HG02884 (cell line): ENCODE measurements at regions not wholly inside any gene's neighbourhood (a gene's known extent, or its start where the extent isn't known, plus 50 kb on each side); places are given as distances from the start of the nearest gene placed in this dataset.

Source experiments
- ATAC-seq: cut with Tn5 transposase; IDR thresholded peaks from one replicate; pipeline ENCODE4 v1.9.1; 2021; ENCODE audit warnings: mild to moderate bottlenecking, moderate library complexity; ENCODE audit not compliant: unreplicated experiment

DNA sequence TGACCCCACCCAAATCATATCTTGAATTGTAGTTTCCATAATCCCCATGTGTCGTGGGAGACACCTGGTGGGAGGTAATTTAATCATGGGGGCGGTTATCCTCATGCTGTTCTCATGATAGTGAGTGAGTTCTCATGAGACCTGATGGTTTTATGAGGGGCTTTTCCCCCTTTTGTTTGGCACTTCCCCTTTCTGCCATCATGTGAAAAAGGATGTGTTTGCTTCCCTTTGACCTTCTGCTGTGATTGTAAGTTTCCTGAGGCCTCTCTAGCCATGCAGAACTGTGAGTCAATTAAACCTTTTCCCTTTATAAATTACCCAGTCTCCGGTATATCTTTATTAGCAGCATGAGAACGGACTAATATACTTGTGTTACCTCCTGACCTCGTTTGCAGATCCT lies 156.6 kb upstream of the MTNR1B start:
- no peak for ATAC-seq

DNA sequence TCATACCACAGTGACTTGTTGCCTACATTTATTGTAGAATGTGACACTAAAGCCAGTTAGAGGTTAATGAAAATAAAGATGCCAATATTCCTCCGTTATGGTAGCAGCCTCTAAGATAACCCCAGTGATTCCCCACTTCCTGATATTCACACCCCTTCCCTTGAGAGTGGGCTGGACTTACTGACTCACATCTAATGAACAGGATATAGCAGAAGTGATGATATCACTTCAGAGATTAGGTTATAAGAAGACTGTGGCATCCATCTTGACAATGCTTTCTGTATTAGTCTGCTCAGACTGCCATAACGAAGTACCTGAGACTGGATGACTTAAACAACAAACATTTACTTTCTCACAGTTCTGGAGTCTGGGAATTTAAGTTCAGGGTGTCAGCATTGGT lies 149.6 kb upstream of the MTNR1B start:
- ATAC-seq: no peak

DNA sequence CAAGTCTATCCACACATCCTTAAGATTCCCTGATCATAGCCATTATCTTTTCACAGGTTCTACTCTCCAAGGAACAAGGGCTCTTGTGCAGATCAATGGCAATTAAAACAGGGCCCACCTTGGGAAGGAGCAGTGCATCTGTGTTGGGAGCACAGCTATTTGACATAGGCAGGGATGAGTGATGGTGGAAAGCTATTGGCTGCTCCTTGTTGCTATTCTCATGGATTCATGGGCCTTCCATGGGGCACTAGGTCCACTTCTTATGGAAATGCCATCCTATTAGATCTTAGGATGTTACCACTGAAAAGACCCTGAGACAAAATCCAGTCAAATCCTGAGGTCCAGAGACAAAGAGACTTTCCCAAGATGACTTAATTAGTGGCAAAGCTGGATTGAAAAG lies 148.6 kb upstream of the MTNR1B start:
- no peak for ATAC-seq

DNA sequence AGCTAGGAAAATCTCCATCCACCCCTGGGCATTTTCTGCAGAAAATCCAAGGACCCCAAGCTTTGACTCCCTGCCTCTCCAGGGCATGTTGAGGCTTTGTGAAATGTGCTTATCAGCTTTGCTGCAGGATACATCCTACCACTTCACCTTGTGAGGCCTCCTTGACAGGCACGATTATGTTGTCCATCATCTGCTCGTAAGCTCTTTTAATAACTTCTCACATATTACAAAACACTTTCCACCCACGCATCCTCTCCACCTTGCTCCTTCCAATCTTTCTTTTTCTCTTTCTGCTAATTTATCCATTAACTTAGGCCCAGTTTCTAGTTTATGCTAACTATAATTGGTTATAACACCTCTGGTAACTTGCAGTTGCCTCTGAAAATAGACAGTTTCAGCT lies 147.0 kb upstream of the MTNR1B start:
- no peak for ATAC-seq

DNA sequence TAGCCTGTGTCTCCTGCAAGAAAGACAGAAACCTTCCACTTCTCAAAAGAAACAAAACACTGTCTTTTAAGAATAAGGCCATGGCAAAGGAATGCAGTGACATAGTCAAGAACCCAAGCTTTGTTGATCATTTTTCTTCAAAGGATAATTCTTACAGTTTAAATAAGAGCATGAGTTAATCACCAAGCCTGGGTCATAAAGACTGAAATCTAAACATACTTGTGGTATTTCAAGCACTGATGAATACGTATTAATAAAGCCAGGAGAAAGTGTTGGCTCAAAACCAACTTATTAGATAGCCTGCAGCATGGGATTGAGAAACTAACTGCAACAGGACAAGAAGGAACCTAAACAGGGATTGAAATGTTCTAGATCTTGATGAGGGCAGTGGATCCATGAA lies 143.3 kb upstream of the MTNR1B start:
- no peak for ATAC-seq

DNA sequence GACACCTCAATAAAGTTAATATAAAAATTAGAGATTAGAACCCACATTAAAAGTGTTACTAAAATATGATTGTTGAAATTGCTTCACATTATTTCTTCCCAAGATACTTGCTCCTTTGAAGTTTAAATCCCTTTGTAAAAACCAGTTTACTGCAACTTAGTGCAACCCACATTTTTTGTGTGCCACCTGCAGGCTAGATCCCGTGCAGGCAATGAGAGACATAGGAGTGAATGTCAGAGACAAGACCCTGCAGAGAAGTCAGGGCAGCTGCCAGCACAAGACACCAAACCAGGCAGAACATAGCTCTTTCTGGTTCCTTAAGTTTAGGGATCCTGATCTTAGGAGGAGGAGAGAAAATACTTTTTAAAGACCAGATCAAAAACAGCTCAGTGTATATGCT lies 142.8 kb upstream of the MTNR1B start:
- ATAC-seq: no peak

DNA sequence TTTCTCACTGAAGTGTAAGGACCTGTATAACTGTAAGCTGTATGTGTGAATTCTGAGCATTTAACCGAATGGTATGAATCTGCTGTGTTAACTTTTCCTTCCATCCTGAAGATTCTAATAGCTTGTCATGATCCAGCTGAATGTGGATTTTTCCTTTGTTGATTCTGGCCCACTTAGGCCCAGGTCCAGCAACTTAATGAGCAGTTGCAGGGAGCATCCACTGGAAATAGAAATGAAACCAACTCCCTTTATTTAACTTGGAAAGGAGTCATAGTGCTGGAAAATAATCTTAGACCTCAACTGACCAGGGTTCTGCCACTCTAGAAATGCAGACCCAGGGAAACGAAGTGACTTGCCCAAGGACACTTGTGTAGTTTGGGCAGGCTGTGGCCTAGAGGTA lies 142.3 kb upstream of the MTNR1B start:
- no peak for ATAC-seq

DNA sequence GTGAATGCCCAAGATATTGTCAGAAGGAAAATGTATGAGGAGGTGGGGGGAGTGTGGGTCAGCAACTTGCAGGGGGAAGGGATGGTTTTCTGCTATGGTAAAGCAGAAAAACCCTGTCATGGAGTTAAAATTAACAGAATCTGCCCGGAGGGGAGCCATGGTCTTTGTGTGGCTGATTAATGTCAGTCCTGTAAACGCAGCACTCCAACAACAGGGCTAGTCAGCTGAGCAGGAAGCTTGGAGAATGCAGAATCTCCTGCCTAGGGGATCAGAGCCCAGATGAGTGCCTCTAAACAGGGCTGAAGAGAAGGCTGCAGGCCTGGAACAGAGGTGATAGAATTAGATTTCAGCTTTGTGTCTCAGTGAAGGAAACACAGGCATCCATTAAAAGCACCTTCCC lies 140.9 kb upstream of the MTNR1B start:
- ATAC-seq: no peak

DNA sequence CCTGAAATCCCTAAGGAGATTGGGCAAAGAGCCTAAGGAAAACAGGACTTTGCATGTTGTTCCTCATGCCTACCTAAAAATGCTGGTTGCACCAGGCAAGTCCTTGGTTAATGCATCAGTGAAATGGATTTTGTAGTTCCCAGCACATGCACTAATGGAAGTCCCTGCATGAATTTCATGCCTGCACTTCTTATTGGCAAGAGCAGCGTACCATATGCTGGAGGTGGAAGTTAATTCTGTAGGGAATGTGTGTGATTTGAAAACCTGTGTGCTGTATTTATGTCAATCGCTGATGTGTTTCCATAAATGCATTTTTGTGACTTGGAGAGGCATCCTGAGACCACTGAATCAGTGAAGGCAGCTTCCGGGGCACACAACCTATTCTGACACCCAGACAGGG lies 140.3 kb upstream of the MTNR1B start:
- no peak for ATAC-seq

DNA sequence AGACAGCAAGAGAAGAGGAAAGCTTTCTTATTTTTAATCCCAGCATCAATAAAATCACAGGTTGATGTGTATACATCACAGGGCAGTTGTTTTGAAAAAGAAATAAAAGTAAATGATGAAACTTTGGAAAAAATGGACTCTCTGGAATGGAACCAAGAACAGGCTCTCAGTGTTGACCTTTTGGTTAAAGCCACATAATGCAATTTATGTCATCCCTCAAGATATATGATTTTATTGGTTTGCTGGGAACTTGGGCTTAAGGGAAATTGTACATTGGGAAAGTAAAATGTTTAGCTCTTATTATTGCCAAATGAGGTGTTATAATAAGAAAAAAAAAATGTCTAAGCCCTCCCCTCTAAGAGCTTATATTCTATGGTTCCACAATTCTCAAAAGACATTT lies 139.8 kb upstream of the MTNR1B start:
- no peak for ATAC-seq

DNA sequence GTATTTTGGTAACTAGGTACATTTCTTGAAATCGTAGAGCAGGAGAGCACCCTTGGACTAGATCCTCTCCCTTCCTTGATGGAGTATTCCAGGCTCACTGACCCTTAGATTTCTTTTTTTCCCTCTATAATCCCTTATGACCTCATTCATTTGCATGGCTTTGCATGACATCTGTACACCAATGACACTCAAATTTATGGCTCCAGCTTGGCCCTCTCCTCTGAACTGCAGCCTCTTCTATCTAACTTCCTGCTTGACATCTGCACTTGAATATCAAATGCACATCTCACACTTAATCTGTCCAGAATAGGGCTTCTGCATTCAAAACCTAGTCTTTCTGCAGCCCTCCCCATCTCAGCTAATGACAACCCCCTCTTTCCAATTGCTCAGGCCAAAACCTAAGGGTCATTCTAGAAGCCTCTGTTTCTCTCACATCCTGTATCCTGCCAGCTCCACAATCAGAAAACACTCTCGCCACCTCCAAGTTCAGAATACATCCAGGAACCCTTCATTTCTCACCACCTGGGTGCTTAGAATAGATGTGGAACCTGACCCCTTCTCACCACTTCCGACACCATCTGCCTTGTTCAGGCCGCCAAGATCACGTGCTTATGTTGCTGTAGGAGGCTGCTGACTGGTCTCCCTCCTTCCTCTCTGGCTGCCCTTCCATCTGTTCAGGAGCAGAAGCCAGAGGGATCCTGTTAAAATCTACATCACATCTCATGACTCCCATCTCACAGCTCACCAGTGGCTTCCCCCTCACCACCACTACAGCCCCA lies 138.9 kb upstream of the MTNR1B start:
- ATAC-seq: peak; percentile 73

DNA sequence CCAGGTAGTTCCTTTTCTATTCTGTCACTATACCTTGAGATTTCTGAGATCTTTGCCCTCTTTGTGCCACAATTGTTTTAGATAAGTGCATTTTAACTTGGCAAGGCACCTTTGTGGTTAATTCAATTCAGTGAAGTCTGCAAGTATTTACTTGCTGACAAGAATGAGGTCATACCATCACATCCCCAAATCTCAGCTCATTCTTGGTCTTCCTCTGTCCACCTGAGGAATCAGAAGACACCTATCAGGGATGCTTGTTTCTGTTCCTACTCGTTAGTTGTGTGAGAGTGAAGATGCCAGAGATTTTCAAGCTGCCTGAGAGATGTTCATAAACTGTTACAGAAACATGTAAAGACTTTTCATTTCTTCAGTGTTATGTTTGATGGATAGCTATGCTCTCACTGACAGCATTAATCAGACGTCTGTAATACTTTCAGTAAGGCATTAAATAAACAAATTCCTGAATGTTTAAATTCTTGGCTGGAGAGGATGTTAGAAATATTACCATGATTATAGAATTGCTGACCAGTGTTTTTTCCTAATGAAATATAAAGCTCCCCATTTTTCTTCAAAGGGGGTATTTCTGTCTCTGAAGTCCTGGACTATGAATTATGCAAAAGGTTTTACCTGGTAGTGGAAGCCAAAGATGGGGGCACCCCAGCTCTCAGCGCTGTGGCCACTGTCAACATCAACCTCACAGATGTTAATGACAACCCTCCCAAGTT lies 135.0 kb upstream of the MTNR1B start:
- ATAC-seq: no peak

DNA sequence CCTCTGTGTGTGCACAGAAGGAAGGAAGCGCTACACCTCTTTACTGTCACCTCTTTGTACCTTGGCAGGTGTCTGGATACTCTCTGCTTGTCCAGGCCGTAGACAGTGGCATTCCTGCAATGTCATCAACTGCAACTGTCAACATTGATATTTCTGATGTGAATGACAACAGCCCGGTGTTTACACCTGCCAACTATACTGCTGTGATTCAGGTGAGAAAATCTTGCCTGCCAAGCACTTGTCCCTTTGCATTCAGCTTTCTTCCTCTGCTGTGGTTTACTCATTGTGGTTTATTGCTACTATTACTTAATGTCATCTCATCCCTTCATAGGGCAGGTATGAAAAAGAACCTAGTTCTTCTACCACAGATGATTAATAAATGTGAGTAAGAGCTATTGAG lies 131.9 kb upstream of the MTNR1B start:
- ATAC-seq: no peak

DNA sequence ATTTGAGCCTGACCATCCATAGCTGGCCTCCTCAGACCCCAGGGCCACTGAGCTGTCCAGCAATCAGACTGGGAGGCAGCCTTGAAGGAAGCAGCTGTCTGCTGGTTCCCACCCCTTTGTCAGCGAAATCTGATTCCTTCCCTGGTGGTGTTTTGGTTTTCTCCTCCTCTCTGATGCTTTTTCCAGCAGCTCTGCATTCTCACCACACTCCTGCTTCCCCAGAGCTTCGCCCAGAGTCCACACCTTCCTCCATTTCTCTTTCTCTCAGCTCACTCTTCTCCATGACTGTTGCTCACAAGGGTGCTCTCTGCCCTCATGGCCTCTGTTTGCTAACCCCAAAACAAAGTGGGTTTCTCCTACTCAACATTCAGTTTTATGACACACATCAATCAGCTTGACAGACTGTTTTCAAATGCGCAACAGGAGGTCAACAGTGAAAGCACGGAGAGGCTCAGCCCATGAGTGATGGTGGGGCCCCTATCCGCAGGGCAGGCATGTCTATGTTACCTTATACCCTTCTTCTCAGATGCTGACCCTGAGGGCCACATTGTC lies 130.6 kb upstream of the MTNR1B start:
- no peak for ATAC-seq

DNA sequence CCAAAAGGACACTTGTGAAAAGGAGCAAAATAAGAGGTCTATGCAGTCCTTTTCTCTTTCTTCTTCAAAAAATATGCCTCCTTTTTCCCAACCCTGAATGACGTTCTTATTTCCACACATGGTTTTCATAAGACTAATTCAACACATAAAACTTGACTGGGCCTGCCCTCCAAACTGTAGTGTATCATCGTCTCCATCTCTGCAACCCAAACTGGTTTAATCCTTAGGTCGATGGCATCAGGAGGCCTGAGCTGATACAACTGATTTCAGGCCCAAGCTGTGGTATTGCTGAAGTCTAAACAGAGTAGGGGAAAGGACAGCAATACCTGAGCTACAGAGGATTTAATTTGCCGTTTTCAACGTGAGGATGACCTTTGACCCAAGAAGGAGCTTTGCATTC lies 130.0 kb upstream of the MTNR1B start:
- ATAC-seq: no peak

DNA sequence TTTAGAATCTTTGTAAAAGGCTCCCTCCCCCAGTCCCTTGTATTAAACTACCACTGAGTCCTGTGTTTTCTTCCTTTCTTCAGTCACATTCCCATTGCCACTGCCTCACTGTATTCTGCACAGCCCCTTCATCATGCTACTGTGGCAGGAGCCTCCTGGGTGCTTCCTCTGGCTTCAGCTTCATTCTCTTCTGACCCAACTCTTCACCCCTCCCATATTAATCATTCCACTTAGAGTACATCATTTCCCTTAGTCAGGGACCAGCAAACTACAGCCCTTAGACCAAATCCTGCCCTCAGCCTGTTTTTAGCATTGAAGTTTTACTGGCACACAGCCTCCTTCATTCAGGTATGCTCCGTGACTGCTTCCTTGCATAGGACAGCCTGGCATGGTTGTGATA lies 127.7 kb upstream of the MTNR1B start:
- ATAC-seq: no peak

DNA sequence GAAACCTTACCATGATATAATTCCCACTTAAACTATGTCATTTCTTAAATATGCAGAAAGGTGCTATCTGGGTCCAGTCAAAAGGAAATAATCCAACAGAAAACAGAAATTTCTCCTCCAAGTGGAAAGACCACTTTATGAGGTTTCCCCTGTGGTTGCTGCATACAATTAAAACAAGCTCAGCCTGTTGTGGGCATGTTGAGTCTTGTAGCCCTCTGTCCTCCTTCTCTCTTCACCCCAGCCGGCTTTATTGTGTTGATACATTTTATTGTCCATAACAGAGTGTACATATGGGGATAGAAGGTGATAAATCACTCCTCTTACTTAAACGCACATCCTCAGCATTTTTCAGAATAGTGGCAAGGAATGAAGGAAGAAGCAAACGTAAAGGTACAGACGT lies 126.0 kb upstream of the MTNR1B start:
- no peak for ATAC-seq

DNA sequence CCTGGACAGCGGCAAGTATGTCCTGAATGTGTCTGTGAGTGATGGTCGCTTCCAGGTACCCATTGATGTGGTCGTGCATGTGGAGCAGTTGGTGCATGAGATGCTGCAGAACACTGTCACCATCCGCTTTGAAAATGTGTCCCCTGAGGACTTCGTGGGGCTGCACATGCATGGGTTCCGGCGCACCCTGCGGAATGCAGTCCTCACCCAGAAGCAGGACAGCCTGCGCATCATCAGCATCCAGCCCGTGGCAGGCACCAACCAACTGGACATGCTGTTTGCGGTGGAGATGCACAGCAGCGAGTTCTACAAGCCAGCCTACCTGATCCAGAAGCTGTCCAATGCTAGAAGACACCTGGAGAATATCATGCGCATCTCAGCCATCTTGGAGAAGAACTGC lies 125.3 kb upstream of the MTNR1B start:
- no peak for ATAC-seq

DNA sequence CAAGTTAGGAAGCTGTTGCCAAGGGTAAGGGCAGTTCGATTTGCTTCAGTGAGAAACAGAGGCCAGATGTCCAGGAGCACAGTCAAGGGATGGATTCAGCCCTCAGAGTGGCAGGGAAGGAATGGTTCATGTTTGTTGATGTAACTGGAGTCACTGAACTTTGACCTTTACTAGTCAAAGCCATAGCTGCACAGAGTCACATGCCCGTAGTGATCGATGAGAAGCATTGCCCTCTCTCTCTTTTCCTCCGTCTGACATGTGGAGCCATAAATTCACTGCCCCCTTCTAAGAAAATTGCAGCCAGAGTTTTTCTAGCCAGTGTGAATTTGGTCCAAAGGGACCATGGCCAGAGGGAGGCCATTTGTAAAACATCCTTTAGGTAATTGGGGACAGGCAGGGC lies 124.1 kb upstream of the MTNR1B start:
- no peak for ATAC-seq

DNA sequence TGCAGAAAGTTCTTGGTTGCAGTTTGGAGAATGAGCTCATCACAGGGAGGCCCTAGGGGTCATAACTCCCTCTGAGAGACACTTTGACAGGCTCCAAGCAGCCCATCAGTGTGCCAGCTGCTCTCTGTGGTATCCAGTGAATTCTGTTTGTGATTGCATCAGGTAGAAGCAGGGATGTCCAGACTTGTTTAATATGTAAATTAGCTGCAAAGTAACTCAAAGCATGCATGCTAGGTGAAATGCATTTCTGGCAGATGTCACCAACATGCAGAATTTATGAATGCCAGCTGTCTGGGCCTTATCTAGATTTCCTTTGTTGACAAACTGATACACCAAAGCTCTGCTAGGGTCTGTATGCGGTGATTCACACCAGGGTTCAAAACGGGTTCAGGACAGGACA lies 123.6 kb upstream of the MTNR1B start:
- no peak for ATAC-seq

DNA sequence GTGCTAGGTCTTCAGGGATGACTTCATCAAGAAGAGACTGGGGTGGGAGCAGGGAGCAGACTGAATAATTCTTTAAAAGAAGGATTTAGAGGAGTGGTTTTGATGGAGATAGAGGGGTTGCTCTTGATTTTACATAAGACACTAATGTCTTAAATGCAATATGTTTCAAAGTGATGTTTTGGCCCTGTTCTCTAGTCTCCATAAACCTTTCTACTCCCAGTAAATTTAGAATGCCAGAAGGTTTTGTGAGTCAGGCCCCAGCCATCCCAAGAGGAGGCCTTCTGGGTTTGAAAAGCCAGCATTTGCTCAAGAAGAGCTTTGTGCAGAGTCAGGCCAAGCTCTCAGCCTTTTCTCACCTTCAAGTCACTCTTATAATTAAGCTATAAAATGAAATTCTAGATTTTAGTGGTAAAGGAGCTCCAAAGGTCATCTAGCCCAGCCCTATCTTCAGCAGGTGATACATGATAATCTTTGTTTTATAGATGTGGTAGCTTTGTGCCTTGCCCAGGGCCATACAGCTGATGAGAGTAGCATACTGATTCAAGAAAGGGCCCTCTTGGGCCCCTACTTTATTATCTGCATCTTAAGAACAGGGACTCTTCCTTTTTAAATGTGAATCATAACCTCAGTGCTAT lies 122.8 kb upstream of the MTNR1B start:
- ATAC-seq: no peak

DNA sequence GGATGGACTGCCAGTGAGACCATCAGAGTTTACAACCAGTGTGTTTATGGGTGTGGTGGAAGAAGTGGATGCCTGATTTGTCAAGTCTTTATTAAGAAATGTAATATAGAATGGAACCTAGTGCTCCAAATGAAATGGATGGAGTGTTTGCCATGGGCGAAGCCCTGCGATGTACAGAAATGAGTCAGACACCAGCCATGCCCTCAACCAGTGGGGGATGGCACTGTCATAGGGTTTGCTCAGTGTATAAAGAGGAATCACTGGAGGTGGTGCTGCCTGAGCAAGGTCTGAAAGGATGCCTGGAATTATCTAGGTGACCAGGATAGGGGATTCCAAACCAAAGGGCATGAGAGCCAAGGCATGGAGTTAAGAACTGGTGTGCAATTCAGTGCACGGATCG lies 120.9 kb upstream of the MTNR1B start:
- no peak for ATAC-seq
